Erythroblast (primary cell): ENCODE measurements at regions not wholly inside any gene's neighbourhood (a gene's known extent, or its start where the extent isn't known, plus 50 kb on each side); places are given as distances from the start of the nearest gene placed in this dataset.
"Not testable (repeated sequence)": the region's sequence is repeated elsewhere in the genome, so short reads cannot be mapped to it uniquely, and the experiment has no call there.

Source experiments
- DNase-seq, 2 experiments: peaks; one replicate each; lab custom pipeline; 2025; lab: John Stamatoyannopoulos, UW
- GATA1 ChIP-seq: IDR thresholded peaks from 2 replicates; pipeline ENCODE4 v1.6.1; 2011; ENCODE audit warnings: low read depth, mild to moderate bottlenecking, control low read depth, low read length, moderate library complexity
- POLR2A ChIP-seq: IDR thresholded peaks from 2 replicates; pipeline ENCODE4 v1.6.1; 2011; ENCODE audit warnings: mild to moderate bottlenecking, low read length

GRCh38 chr2:2455151-2455550 lies 124.1 kb upstream of the MYT1L start:
- DNase-seq: no peak
- TF ChIP-seq POLR2A: no peak
- no peak for TF ChIP-seq GATA1

DNA sequence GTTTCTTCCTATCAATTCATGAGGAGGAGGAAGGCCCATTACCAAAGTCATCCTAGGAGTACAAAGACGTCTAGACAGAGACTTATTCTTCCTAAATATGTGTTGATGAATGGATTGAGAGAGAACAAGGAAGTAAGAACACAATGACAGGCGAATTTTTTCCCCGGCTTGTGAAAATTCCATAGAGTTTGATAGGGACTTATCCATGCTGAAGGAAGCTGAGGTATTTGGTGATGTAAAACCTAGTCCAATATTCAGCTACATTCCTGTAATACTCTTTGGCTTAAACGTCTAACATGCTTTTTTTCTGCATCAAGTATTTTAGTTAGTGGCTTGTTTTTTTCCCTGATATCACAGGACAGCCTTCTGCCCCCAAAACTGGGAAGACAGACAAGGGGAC lies 121.9 kb upstream of the MYT1L start:
- DNase-seq: no peak
- TF ChIP-seq POLR2A (no peak), GATA1 (no peak)

- DNase-seq: not testable (repeated sequence)
Measured at GRCh38 chr2:2451275-2451674, 120.2 kb upstream of the MYT1L start.

- DNase-seq: no peak
Measured at GRCh38 chr2:2448178-2448577, 117.1 kb upstream of the MYT1L start.

GRCh38 chr2:2422621-2423020 lies 91.5 kb upstream of the MYT1L start:
- no peak for TF ChIP-seq POLR2A
- TF ChIP-seq GATA1: no peak
- DNase-seq: no peak

More at GRCh38 chr2:2448178-2448577, 117.1 kb upstream of the MYT1L start:
- TF ChIP-seq POLR2A: no peak
- no peak for TF ChIP-seq GATA1

DNA sequence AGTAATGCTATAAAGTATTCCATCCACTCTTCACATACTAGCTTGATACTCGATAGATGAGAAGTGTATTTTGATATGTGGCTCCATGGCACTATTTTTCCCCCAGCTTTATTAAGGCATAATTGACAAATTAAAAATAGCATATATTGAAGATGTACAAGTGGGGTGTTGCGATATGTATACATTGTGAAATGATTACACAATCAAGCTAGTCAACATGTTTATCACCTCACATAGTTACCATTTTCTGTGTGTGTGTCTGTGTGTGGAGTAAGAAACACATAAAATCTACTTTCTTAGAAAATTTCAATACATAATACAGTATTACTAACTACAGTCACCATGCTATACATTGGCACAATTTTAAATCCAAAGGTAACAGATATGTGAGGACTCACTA lies 82.5 kb upstream of the MYT1L start:
- no peak for TF ChIP-seq POLR2A
- TF ChIP-seq GATA1: no peak
- no peak for DNase-seq

GRCh38 chr2:2410987-2411386 lies 79.9 kb upstream of the MYT1L start:
- no peak for DNase-seq
- TF ChIP-seq POLR2A (no peak), GATA1 (no peak)

DNA sequence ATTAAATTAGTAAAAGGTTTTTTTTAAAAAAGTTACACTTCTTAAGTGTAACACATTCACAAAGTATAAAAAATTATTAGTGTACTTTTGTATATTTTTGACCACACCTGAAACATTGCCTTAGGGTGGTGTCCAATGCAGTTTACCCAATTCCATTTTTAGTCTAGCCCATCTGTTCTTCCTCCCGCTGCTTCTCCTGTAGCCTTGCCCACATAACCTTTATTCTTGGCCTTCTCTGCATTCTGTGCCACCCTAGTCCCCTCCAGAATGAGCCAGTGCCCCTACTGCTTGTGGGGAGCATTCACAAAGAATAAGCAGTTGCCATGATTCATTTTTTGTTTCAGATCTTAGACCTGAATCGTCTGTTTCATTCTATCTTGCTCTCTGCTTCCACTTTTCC lies 78.4 kb upstream of the MYT1L start:
- no peak for DNase-seq

DNA sequence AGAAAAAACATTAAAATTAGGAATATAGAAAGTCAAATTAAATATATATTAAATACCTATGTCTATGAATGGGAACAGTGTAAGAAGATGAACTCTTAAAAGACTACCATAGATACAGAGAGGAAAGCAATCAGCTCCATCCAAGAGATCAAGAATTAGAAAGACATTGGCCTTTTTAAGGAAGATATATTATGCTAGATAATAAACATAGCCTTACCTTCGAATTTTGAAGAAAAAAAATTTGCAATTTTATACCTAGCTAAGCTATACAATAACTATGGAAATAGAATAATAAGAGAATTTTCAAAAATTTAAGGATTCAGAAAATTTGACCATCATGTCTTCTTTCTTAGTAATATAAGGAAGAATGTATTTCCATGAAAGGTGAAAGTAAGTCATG lies 74.7 kb upstream of the MYT1L start:
- TF ChIP-seq GATA1: no peak
- no peak for TF ChIP-seq POLR2A
- no peak for DNase-seq

More for the DNA sequence above, 78.4 kb upstream of the MYT1L start:
- no peak for TF ChIP-seq POLR2A
- TF ChIP-seq GATA1: no peak

DNA sequence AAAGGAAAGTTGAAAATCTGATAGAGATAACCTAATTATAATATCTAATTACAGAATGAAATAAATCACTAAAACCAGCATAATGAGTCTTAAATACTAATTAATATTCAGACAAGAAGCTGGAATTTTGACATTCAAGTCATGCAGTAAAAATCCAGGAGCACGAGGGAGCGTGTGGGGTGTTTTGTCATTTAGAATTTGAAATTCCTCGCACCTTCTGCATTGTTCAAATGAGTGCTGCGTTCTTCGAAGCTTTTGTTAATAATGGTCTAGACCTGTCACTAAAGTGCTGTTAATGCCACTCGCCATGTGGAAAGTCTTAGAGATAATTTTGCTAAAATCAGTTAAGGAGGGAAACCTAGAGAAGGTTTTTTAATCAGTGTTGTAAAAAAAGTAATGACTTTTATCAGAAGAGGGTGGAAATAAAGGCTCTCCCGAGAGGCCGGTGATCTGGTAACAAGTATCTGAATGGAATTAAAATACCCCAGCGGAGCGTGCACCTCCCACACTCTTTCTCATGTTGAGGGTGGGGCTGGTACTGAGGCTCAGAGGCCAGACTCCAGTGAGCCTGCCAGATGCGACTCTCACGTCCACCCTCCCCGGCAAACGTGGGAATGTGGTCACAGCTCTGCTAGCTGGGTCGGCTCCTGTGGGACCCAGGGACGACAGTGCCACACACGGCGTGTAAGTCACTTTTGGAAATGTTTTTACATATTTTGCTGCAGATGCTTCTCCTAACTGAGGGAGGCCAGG lies 69.4 kb upstream of the MYT1L start:
- no peak for DNase-seq
- TF ChIP-seq POLR2A: no peak
- TF ChIP-seq GATA1: no peak

GRCh38 chr2:2399396-2399795 lies 68.3 kb upstream of the MYT1L start:
- DNase-seq: no peak

GRCh38 chr2:2392332-2392731 lies 61.3 kb upstream of the MYT1L start:
- TF ChIP-seq POLR2A (no peak), GATA1 (no peak)
- no peak for DNase-seq

More at GRCh38 chr2:2399396-2399795, 68.3 kb upstream of the MYT1L start:
- TF ChIP-seq POLR2A: no peak
- TF ChIP-seq GATA1: no peak

- DNase-seq: no peak
- TF ChIP-seq GATA1 (no peak), POLR2A (no peak)
Measured at GRCh38 chr2:2389215-2389614, 58.1 kb upstream of the MYT1L start.
